ENCODE measurements at regions not wholly inside any gene's neighbourhood (a gene's known extent, or its start where the extent isn't known, plus 50 kb on each side); places are given as distances from the start of the nearest gene placed in this dataset.

DNA sequence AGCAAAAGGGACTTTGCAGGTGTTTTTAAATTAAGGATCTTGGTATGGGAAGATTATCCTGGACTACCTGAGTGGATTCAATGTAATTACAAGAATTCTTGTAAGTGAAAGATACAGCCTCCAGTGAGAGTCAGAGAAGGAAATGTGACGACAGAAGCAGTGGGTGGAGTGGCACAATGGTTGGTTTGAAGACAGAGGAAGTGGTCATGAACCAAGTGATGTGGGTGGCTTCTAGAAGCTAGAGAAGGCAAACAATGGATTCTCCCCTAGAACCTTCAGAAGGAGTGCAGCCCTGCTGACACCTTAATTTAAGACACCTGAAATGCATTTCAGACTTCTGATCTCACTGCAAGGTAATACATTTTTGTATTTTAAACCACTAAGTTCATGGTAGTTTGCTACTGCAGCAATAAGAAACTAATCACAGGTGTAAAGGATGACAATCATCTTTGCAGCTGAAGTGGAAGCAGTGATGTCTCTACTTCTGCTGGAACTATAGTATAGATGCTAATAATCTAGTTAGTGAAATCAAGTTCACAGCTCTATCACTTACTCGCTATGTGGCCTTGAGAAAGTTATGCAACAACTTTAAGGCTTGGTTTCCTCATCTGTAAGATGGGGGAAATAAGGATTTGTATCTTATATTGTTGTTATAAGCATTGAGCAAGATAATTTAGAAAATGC is 403.4 kb upstream of the SUCLG2 start:
- no peak for TF ChIP-seq BRCA1 (IDR thresholded peaks at IDR 0.05; ENCODE audit: low read depth, low read length)
- TF ChIP-seq CBX8 (IDR thresholded peaks at IDR 0.05; ENCODE audit: borderline replicate concordance, low read depth, low read length) = no peak
- TF ChIP-seq, protein P1, sequence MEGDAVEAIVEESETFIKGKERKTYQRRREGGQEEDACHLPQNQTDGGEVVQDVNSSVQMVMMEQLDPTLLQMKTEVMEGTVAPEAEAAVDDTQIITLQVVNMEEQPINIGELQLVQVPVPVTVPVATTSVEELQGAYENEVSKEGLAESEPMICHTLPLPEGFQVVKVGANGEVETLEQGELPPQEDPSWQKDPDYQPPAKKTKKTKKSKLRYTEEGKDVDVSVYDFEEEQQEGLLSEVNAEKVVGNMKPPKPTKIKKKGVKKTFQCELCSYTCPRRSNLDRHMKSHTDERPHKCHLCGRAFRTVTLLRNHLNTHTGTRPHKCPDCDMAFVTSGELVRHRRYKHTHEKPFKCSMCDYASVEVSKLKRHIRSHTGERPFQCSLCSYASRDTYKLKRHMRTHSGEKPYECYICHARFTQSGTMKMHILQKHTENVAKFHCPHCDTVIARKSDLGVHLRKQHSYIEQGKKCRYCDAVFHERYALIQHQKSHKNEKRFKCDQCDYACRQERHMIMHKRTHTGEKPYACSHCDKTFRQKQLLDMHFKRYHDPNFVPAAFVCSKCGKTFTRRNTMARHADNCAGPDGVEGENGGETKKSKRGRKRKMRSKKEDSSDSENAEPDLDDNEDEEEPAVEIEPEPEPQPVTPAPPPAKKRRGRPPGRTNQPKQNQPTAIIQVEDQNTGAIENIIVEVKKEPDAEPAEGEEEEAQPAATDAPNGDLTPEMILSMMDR (IDR thresholded peaks at IDR 0.05; ENCODE audit: control extremely low read depth in 1 of 3, insufficient read depth in 1 of 3, low read depth in 1 of 3, low read length in 3 of 3) = no peak
- no peak for TF ChIP-seq POLR2AphosphoS5 (IDR thresholded peaks at IDR 0.05; ENCODE audit: low read depth, low read length)
- no peak for TF ChIP-seq ATF2 (IDR thresholded peaks at IDR 0.05; ENCODE audit: low read length)
- TF ChIP-seq POLR2A (IDR thresholded peaks at IDR 0.05; ENCODE audit: control extremely low read depth in 1 of 2, low read depth in 2 of 2, low read length in 2 of 2) = no peak
- TF ChIP-seq EP300 (IDR thresholded peaks at IDR 0.05; ENCODE audit: borderline replicate concordance in 1 of 2, low read depth in 2 of 2, low read length in 2 of 2) = no peak
- TF ChIP-seq TAF1 (IDR thresholded peaks at IDR 0.05; ENCODE audit: low read depth, low read length) = no peak
- TF ChIP-seq HDAC2 (IDR thresholded peaks at IDR 0.05; ENCODE audit: borderline replicate concordance in 1 of 2, low read depth in 2 of 2, low read length in 2 of 2) = no peak
- no peak for TF ChIP-seq CEBPB (IDR thresholded peaks at IDR 0.05; ENCODE audit: low read depth, low read length)
- TF ChIP-seq CHD1 (IDR thresholded peaks at IDR 0.05; ENCODE audit: low read depth, low read length) = no peak
